Left hindlimb (tissue), 1 donor: ENCODE measurements at regions not wholly inside any gene's neighbourhood (a gene's known extent, or its start where the extent isn't known, plus 50 kb on each side); places are given as distances from the start of the nearest gene placed in this dataset.
A peak's percentile ranks its signal among the peaks of the same experiment; 100 is the strongest.

ENCODE experiments used
- DNase-seq: peaks from one replicate; pipeline ENCODE4 v3.0.0-alpha.2; 2018

DNA sequence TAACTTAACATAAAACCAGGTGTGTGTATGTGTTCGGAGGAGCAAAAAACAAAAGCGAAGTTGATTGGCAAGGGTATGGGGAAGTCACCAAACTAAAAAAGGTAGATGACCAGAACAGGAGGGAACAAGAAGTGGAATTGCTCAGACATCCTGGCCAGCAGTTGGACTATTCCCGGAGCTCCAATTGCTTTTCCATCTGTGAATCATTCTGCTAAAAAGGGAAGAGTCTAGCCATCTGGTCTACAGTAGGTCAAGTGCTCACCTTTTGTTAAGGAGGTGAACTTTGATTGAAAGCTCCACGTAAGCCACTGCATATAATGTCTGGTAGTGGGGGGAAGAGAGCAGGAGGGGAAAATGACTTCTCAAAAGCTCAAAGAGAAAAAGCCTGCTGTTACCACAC, 50.0 kb upstream of the BET1 start:
- no peak for DNase-seq

DNA sequence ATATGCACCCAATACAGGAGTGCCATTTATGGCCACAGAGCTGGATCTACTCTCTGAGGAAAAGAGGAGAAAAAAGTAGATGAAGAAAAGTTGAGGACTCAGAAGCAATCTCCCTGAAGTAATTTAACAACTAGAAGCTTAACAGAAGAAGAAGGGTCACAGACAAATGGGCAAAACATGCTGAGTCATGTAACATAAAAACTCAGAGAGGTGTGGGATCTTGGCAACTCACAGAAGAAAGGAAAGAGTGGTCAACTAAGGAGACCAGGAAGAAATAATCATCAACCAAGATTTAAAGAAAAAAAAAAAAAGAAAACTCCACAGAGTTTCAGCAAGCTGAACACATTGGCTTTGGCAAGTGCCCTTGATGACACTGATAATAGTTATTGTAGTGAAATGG, 51.8 kb upstream of the BET1 start:
- DNase-seq: no peak

GRCh38 chr7:94056796-94057207, 52.6 kb upstream of the BET1 start:
- no peak for DNase-seq

- no peak for DNase-seq
These were observed 53.8 kb upstream of the BET1 start for GRCh38 chr7:94057955-94058354.

DNA sequence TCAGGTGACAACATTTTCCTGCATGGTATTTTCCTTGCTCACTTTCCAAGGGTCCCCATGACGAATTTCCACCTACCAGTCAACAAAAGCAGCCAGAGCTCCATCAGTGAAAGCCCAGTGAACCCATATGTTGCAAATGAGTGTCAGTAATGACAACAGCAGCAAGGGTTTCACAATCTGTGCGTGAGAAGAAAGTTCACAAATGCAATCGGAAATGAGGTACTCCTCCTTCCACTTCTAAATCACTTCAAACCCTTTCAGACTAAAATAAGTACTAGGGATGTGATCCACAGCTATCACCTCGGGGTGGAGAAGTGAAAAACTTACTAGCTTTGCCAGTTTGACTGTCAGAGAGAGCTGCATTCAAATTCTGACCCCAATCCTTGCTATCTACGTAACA, 55.6 kb upstream of the BET1 start:
- DNase-seq: no peak

GRCh38 chr7:94060752-94061151, 56.6 kb upstream of the BET1 start:
- no peak for DNase-seq

GRCh38 chr7:94061326-94061725, 57.2 kb upstream of the BET1 start:
- no peak for DNase-seq

DNA sequence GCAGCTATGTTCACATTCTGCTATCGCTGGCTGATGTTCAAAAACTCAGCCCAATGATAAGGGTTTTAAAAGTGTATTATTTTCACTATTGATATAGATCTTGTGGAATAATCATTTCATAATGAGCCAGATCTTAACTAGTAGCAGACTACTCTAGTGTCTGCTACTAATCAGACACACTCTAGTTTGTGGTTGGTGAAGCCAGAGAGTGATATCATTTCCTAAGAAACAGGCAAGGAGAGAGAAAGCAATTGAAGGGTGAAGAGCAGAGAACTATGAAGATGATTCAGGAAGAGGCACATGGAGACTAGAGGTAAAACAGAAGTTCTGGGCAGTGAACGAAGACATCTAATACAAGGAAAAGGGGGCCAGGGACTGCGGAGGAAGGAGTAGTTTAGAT, 58.2 kb upstream of the BET1 start:
- no peak for DNase-seq

GRCh38 chr7:94064541-94065191, 60.5 kb upstream of the BET1 start:
- no peak for DNase-seq

GRCh38 chr7:94067047-94067446, 62.9 kb upstream of the BET1 start:
- no peak for DNase-seq

DNA sequence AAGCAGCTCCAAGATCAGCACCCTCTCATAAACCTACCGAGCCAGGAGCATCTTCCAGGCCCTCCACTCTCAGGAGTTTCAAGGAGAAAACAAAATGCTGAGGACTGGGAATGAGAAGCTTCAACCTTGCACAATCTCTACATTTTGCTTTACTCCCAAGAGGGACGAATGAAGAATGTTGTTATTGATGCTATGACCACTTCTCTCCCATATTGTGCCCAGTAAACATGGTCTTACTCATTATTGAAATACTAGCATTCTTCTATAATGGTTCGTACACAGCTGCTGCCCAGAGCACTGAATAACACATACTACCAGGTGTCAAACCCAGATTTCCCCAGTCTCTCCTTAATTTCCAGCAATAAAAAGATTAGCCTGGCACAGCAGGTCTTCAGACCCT, 63.4 kb upstream of the BET1 start:
- no peak for DNase-seq

DNA sequence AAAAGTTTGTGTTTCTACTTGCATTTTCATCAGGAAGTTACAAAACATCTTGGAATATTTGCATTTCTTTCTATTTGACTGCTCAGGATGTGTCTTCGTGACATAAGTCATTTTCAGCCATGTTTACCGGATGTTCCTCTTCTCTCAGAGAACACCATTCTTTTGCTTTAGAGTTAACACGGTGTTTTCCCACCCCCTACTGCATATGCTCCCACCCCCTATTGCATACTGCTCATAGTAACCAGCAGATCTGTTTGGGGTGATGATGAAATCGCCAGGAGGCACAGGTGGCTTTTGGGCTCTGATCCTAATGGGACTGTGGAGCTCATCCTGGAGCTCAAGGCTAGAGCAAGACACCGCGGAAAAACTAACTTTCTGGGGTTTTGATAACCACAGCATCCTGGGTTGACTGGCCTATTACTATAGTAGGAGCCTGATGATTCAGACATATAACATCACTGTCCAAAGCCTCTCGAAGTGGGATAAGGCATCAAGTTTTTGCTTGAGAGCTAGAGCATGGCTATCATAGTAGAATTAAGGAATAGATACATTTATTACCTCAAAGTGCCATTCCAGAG, 65.1 kb upstream of the BET1 start:
- DNase-seq: no peak

DNA sequence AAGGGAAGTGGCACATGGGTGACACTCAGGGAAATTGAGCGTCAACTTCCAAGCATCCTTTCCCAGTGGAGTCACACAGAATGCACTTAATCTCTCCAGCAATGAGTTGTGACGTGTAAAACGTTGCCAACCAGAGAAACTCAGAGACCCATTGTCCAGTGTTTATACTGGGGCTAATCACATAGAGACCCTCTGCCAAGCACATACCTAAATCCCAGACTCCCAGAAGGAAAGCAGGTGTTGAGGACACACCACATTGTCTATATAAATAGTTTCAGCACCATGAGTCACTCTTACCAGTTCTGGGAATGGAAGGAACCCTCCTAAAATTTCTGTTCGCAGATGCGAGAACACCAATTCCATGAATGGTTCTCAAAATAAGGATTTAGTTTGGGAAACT, 76.4 kb upstream of the BET1 start:
- no peak for DNase-seq

DNA sequence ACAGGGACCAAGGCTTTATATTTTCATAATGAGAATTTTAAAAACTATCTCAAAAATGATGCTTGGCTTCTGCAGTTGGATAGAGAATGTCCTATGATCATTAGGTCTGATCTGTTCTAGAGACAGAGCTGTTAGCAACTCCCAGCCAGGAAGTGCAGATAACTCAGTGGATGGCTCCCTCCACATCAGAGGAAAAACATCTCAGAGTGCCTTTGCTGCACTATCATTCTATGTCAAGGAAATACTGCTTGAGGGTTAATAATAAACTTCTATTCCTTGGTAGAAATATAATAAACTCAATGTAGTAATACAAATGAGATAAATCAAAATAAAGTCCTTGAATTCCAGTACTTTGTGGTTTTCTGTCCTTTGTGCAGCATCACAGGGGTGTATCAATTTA, 78.0 kb upstream of the BET1 start:
- no peak for DNase-seq

- DNase-seq: peak; percentile 45
These were observed 83.7 kb upstream of the BET1 start for GRCh38 chr7:94087664-94088352.

GRCh38 chr7:94088560-94088959, 84.4 kb upstream of the BET1 start:
- DNase-seq: no peak

DNA sequence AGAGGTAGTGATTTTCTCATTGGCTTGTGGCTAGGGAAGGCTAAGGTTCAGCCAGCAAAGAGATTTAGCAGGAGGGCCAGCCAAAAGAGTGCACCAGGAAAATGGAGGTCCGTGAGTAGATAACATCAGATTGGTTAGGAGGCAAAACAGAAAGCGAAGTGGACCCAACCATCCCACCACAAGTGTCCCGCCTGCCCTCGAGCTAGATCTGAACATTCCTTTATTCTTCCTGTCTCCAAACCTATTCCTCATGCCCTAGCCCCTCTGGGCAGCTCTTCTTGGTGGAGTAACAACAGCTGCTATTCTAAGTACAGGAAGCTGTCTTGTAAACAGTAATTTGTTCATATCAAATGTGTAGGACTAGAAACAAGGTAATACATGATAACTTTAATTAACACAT, 85.7 kb upstream of the BET1 start:
- no peak for DNase-seq

DNA sequence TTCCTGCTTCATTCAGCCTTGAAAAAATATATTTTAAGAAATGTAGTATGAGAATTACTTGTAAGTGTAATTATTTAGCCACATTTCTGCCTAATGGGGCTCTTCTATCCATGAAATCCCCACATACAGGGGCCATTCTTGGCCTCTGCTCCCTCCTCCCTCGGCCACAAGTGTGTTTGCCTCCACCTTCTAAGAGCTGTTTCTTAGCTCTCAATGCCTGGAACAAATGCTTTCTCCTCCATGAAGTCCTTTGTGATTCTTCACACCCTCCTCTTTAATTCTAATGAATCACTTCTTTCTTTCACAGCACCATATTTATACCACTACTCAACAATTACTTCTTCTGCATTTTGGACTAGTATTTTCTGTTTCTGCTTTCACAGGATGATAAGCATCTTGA, 88.8 kb upstream of the BET1 start:
- DNase-seq: no peak

- DNase-seq: no peak
These were observed 90.1 kb upstream of the BET1 start for GRCh38 chr7:94094298-94094697.

- no peak for DNase-seq
These were observed 91.3 kb upstream of the BET1 start for GRCh38 chr7:94095316-94096009.

DNA sequence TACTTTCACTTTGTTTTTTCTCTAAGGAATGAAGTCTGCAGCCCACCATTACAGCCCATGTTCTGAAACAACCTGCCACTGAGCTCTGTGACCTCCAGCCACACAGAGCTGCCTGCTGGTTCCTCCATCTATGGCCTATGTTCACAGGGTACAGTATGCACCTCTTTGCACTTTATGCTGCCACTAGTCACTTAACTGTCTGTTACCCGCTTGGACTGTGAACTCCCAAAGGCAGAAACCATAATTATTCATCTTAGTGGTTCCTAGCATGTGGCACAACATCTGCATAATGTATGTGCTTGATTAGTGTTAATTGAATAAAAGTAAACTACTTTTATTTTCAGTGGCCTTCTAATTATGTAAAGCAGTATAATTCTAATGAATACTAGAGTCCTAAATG, 95.5 kb upstream of the BET1 start:
- DNase-seq: no peak

DNA sequence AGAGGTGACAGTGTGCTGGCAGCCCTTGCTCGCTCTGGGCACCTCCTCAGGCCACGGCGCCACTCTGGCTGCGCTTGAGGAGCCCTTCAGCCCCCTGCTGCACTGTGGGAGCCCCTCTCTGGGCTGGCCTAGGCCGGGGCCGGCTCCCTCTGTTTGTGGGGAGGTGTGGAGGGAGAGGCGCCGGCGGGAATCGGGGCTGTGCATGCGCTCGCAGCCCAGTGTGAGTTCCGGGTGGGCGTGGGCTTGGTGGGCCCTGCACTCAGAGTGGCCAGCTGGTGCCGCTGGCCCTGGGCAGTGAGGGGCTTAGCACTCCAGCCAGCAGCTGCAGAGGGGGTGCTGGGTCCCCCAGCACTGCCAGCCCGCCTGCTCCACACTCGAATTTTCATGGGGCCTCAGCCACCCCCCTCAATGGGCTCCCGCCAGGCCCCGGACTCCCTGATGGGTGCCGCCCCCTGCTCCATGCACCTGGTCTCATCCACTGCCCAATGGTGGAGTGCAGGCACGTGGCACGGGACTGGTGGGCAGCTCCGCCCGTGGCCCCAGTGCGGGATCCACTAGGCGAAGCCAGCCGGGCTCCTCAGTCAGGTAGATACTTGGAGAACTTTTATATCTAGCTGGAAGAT, 96.7 kb upstream of the BET1 start:
- DNase-seq: no peak

- DNase-seq: no peak
These were observed 100.1 kb upstream of the BET1 start for GRCh38 chr7:94104301-94104700.

DNA sequence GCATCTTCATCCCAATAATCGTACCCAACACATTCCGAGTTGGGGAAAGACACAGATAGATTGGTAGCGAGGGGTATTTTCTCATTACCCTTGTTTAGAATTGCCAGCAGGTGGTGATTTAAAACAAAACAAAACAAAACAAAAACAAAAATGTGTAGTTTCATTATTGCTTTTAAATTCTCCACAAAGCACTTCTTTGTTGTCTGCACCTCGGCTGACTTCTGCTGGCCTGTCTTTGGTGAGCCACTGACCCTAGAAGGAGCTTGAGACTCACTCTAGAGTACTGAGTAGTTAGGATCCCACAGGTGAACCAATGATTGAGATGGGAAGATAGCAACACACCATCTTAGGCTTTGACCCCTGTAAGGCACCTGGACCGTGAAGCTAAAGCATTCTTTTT, 105.4 kb upstream of the BET1 start:
- DNase-seq: no peak
